ENCODE measurements at regions not wholly inside any gene's neighbourhood (a gene's known extent, or its start where the extent isn't known, plus 50 kb on each side); places are given as distances from the start of the nearest gene placed in this dataset.

DNA sequence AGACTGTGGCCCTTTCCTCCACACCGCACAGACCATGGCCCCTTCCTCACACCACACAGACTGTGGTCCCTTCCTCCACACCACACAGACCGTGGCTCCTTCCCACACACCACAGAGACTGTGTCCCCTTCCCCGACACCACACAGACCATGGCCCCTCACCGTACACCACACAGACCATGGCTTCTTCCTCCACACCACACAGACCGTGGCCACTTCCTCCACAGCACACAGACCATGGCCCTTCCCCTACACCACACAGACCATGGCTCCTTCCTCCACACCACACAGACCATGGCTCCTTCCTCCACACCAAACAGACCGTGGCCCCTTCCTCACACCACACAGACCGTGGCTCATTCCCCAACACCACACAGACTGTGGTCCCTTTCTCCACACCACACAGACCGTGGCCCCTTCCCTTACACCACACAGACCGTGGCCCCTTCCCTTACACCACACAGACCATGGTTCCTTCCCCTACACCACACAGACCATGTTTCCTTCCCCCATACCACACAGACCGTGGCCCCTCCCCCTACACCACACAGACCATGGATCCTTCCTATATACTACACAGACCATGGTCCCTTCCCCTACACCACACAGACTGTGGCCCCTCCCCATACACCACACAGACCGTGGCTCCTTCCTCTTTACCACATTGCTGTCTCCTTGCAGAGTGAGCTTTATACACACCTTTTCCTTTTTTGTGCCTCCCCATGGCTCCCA is 297.5 kb upstream of the FOXF1 start:
- no peak for TF ChIP-seq POLR2A (IDR thresholded peaks at IDR 0.05)
- TF ChIP-seq, protein P1, sequence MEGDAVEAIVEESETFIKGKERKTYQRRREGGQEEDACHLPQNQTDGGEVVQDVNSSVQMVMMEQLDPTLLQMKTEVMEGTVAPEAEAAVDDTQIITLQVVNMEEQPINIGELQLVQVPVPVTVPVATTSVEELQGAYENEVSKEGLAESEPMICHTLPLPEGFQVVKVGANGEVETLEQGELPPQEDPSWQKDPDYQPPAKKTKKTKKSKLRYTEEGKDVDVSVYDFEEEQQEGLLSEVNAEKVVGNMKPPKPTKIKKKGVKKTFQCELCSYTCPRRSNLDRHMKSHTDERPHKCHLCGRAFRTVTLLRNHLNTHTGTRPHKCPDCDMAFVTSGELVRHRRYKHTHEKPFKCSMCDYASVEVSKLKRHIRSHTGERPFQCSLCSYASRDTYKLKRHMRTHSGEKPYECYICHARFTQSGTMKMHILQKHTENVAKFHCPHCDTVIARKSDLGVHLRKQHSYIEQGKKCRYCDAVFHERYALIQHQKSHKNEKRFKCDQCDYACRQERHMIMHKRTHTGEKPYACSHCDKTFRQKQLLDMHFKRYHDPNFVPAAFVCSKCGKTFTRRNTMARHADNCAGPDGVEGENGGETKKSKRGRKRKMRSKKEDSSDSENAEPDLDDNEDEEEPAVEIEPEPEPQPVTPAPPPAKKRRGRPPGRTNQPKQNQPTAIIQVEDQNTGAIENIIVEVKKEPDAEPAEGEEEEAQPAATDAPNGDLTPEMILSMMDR (IDR thresholded peaks at IDR 0.05): no peak
- no peak for TF ChIP-seq POLR2AphosphoS5 (IDR thresholded peaks at IDR 0.05)
- no peak for TF ChIP-seq EP300 (IDR thresholded peaks at IDR 0.05)
